ENCODE measurements at regions not wholly inside any gene's neighbourhood (a gene's known extent, or its start where the extent isn't known, plus 50 kb on each side); places are given as distances from the start of the nearest gene placed in this dataset.

DNA sequence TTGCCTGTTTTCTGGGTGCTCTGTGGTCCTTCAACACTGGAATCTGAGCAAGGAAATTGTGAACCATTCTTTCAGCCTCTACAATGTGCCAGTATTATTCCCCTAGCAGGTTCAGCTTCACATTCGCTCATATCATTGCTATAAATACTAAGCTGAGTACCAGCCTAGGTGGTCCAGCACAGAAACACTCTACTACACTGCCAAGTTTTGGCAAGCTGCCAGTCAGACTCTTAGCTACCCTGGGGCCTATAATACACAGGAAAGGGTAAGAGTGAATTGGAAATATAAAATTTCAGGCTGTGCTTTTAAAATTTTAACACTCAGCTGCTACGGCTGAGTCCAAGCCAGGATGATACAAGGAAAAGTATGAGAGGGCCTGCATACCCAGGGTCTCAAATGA, 49.9 kb upstream of the PPP1R3A start:
- no peak for DNase-seq (ENCODE audit: low spot score)
